ENCODE measurements at regions not wholly inside any gene's neighbourhood (a gene's known extent, or its start where the extent isn't known, plus 50 kb on each side); places are given as distances from the start of the nearest gene placed in this dataset.

- TF ChIP-seq TAF1 (CRISPR knock-in tag; IDR thresholded peaks at IDR 0.05): no peak
- no peak for TF ChIP-seq ZNF33A (CRISPR knock-in tag; IDR thresholded peaks at IDR 0.05; ENCODE audit: borderline replicate concordance)
- no peak for TF ChIP-seq HDAC1 (CRISPR knock-in tag; IDR thresholded peaks at IDR 0.05)
- no peak for TF ChIP-seq GPBP1L1 (CRISPR knock-in tag; IDR thresholded peaks at IDR 0.05)
- no peak for TF ChIP-seq ETS1 (CRISPR knock-in tag; IDR thresholded peaks at IDR 0.05)
- no peak for TF ChIP-seq ATF5 (CRISPR knock-in tag; IDR thresholded peaks at IDR 0.05; ENCODE audit: low read depth)
- no peak for TF ChIP-seq ARNTL (CRISPR knock-in tag; IDR thresholded peaks at IDR 0.05)
- no peak for TF ChIP-seq CTCF (CRISPR knock-in tag; IDR thresholded peaks at IDR 0.05)
- TF ChIP-seq FOXM1 (CRISPR knock-in tag; IDR thresholded peaks at IDR 0.05): no peak
- TF ChIP-seq TCF7L2 (IDR thresholded peaks at IDR 0.05; ENCODE audit: low read depth, low read length): no peak
- no peak for TF ChIP-seq POLR2A (IDR thresholded peaks at IDR 0.05; ENCODE audit: insufficient read depth in 1 of 2, low read depth in 2 of 2, low read length in 2 of 2)
- TF ChIP-seq FOXP1 (IDR thresholded peaks at IDR 0.05): no peak
- TF ChIP-seq FOXP1 (CRISPR knock-in tag; IDR thresholded peaks at IDR 0.05): no peak
These were observed 396.0 kb upstream of the ZNF608 start for GRCh38 chr5:125142458-125142857.

All from HepG2 (cell line).